WTC11 (cell line): ENCODE measurements at regions not wholly inside any gene's neighbourhood (a gene's known extent, or its start where the extent isn't known, plus 50 kb on each side); places are given as distances from the start of the nearest gene placed in this dataset.

Source experiments
- ATAC-seq: fragments of 200-7000 bp; cut with Tn5 transposase; 2 replicates; pipeline ENCODE4 v1.10.0; 2021; ENCODE audit warnings: mild to moderate bottlenecking, moderate library complexity
- CTCF ChIA-PET: fragments of 300-600 bp; sonication (Branson Sonifier 250); formaldehyde crosslinking; loops from one replicate; lab custom pipeline; 2021; ENCODE audit warnings: antibody characterized with exemption; lab: Charles Lee
- POLR2A ChIA-PET: fragments of 350-600 bp; sonication (Branson Sonifier 250); formaldehyde crosslinking; loops from one replicate; lab custom pipeline; 2021; ENCODE audit warnings: antibody characterized with exemption; lab: Charles Lee
- DNase-seq: peaks from one replicate; pipeline ENCODE4 v3.0.0; 2021; ENCODE audit warnings: low spot score
- H3K27ac Mint-ChIP-seq: 2 replicates; pipeline ENCODE4 v1.8.0; 2021; ENCODE audit warnings: mixed read lengths
- H3K27me3 Mint-ChIP-seq: 2 replicates; pipeline ENCODE4 v1.8.0; 2021; ENCODE audit warnings: low read depth, mild to moderate bottlenecking, moderate library complexity, mixed read lengths
- H3K36me3 Mint-ChIP-seq: 2 replicates; pipeline ENCODE4 v1.8.0; 2021; ENCODE audit warnings: mixed read lengths
- H3K4me1 Mint-ChIP-seq: 2 replicates; pipeline ENCODE4 v1.8.0; 2022; ENCODE audit warnings: mixed read lengths
- H3K4me3 Mint-ChIP-seq: 2 replicates; pipeline ENCODE4 v1.8.0; 2021; ENCODE audit warnings: mild to moderate bottlenecking, moderate library complexity, mixed read lengths
- H3K9me3 Mint-ChIP-seq: 2 replicates; pipeline ENCODE4 v1.8.0; 2021; ENCODE audit warnings: mixed read lengths
- AFF4 ChIP-seq: sonication (generic); formaldehyde crosslinking; IDR thresholded peaks from 2 replicates; pipeline ENCODE4 v1.8.1; 2023; ENCODE audit warnings: mild to moderate bottlenecking, missing genetic modification reagents, borderline replicate concordance
- E2F1 ChIP-seq: sonication (generic); formaldehyde crosslinking; IDR thresholded peaks from 2 replicates; pipeline ENCODE4 v1.8.0; 2022; ENCODE audit warnings: mild to moderate bottlenecking, missing genetic modification reagents
- E2F4 ChIP-seq: sonication (generic); formaldehyde crosslinking; IDR thresholded peaks from 2 replicates; pipeline ENCODE4 v1.8.1; 2022; ENCODE audit warnings: low read depth, mild to moderate bottlenecking, moderate library complexity, missing genetic modification reagents, borderline replicate concordance
- FOXJ3 ChIP-seq: sonication (generic); formaldehyde crosslinking; IDR thresholded peaks from 2 replicates; pipeline ENCODE4 v1.9.0; 2021; ENCODE audit warnings: missing genetic modification reagents, mild to moderate bottlenecking, borderline replicate concordance
- GTF2I ChIP-seq: fragments of 250-450 bp; sonication (Bioruptor Pico); conservative IDR thresholded peaks from 2 replicates; pipeline ENCODE4 v1.4.0; 2021; ENCODE audit warnings: mild to moderate bottlenecking
- HMGA2 ChIP-seq: fragments of 250-450 bp; sonication (Bioruptor Pico); IDR thresholded peaks from 2 replicates; pipeline ENCODE4 v1.4.0; 2021; ENCODE audit warnings: mild to moderate bottlenecking, moderate library complexity
- IRF1 ChIP-seq: sonication (generic); formaldehyde crosslinking; IDR thresholded peaks from 2 replicates; pipeline ENCODE4 v1.8.0; 2023; ENCODE audit warnings: missing genetic modification reagents
- KAT7 ChIP-seq: sonication (generic); formaldehyde crosslinking; IDR thresholded peaks from 2 replicates; pipeline ENCODE4 v1.8.1; 2023; ENCODE audit warnings: missing genetic modification reagents, mild to moderate bottlenecking, borderline replicate concordance
- MXD4 ChIP-seq: fragments of 250-450 bp; sonication (Bioruptor Pico); IDR thresholded peaks from 2 replicates; pipeline ENCODE4 v1.8.0; 2021; ENCODE audit warnings: mild to moderate bottlenecking, moderate library complexity, borderline replicate concordance
- PRRX2 ChIP-seq: fragments of 250-450 bp; sonication (Bioruptor Pico); IDR thresholded peaks from 2 replicates; pipeline ENCODE4 v1.8.0; 2021; ENCODE audit warnings: mild to moderate bottlenecking
- ZMAT4 ChIP-seq: fragments of 250-450 bp; sonication (Bioruptor Pico); IDR thresholded peaks from 2 replicates; pipeline ENCODE4 v1.9.0; 2021; ENCODE audit warnings: mild to moderate bottlenecking
- ZNF121 ChIP-seq: sonication (generic); formaldehyde crosslinking; IDR thresholded peaks from 2 replicates; pipeline ENCODE4 v1.8.0; 2023; ENCODE audit warnings: missing genetic modification reagents
- ZNF138 ChIP-seq: sonication (generic); formaldehyde crosslinking; conservative IDR thresholded peaks from 2 replicates; pipeline ENCODE4 v1.8.1; 2022; ENCODE audit warnings: mild to moderate bottlenecking, moderate library complexity, missing genetic modification reagents
- ZNF671 ChIP-seq: fragments of 250-450 bp; sonication (Bioruptor Pico); IDR thresholded peaks from 2 replicates; pipeline ENCODE4 v1.8.0; 2021; ENCODE audit warnings: mild to moderate bottlenecking
- TF ChIP-seq, protein P1 (sequence below): sonication (generic); formaldehyde crosslinking; IDR thresholded peaks from 2 replicates; pipeline ENCODE4 v1.8.1; 2023; ENCODE audit warnings: mild to moderate bottlenecking, moderate library complexity, missing genetic modification reagents
- TF ChIP-seq, protein P2 (sequence below): fragments of 250-450 bp; sonication (Bioruptor Pico); IDR thresholded peaks from 2 replicates; pipeline ENCODE4 v1.9.0; 2021; ENCODE audit warnings: moderate library complexity, mild to moderate bottlenecking, inconsistent platforms, borderline replicate concordance

GRCh38 chr5:68534131-68534940, 318.8 kb downstream of the PIK3R1 start:
- CTCF ChIA-PET: interaction anchor here (0.6 kb wide), 1 partner anchor 873 kb away, joined by 4 read pairs; no protein-coding TSS in a partner anchor
- Mint-ChIP-seq H3K27me3 (no peaks in the 10 kb centered on the region), H3K9me3 (peaks cover 8% of the 10 kb centered on the region), H3K27ac (peak overlapping the region; percentile 69), H3K36me3 (no peaks in the 10 kb centered on the region), H3K4me3 (no peak overlapping the region), H3K4me1 (peaks cover 42% of the 10 kb centered on the region)
- DNase-seq: no peak
- POLR2A ChIA-PET: interaction anchor here (0.6 kb wide), 1 partner anchor 433 kb away, joined by 3 read pairs; no protein-coding TSS in a partner anchor
- ATAC-seq: peak; percentile 54
- TF ChIP-seq KAT7 (CRISPR knock-in tag) (no peak), E2F4 (CRISPR knock-in tag) (no peak), AFF4 (CRISPR knock-in tag) (no peak), ZNF138 (CRISPR knock-in tag) (no peak), HMGA2 (CRISPR knock-in tag) (no peak), MXD4 (CRISPR knock-in tag) (no peak), GTF2I (CRISPR knock-in tag) (no peak), ZNF121 (CRISPR knock-in tag) (no peak), E2F1 (CRISPR knock-in tag) (no peak), ZNF671 (no peak)
- TF ChIP-seq, protein P1, sequence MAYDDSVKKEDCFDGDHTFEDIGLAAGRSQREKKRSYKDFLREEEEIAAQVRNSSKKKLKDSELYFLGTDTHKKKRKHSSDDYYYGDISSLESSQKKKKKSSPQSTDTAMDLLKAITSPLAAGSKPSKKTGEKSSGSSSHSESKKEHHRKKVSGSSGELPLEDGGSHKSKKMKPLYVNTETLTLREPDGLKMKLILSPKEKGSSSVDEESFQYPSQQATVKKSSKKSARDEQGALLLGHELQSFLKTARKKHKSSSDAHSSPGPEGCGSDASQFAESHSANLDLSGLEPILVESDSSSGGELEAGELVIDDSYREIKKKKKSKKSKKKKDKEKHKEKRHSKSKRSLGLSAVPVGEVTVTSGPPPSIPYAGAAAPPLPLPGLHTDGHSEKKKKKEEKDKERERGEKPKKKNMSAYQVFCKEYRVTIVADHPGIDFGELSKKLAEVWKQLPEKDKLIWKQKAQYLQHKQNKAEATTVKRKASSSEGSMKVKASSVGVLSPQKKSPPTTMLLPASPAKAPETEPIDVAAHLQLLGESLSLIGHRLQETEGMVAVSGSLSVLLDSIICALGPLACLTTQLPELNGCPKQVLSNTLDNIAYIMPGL (CRISPR knock-in tag): no peak

DNA sequence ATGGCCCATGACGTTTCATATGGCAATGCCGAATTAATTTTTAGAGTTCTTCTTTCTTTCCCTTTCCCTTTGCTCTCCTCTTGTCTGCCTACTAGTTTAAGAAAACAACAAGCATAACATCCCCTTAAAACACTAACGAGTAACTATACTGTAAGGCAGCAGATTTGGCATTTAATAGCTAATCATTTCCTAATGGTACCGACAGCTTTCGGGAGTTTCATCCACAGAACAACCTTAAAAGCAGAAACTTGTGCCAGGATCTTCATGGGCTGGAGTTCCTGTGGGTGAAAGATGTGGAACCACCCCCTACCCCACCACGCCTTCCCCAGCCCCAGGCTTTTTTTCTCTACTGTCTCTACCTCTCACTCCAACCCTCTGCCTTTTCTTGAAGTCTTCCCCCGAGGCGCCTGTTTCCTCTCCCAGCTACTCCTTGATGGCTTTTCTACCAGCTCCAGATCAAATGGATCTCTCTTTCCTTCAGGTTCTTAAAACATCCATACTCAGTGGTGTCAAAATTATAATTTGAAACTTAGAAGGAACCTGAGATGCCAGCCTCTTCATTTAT, 319.5 kb downstream of the PIK3R1 start:
- Mint-ChIP-seq H3K27ac (peak overlapping the region; percentile 50; the same call in 1 of the 2 replicates), H3K4me1 (peaks cover 43% of the 10 kb centered on the region), H3K9me3 (peaks cover 9% of the 10 kb centered on the region), H3K36me3 (no peaks in the 10 kb centered on the region), H3K27me3 (no peaks in the 10 kb centered on the region), H3K4me3 (no peak overlapping the region)
- ChIA-PET CTCF (interaction anchor here (0.6 kb wide), 1 partner anchor 873 kb away, joined by 4 read pairs; no protein-coding TSS in a partner anchor), POLR2A (no interaction called here)
- no peak for TF ChIP-seq IRF1 (CRISPR knock-in tag)
- no peak for TF ChIP-seq PRRX2 (CRISPR knock-in tag)
- TF ChIP-seq AFF4 (CRISPR knock-in tag): no peak
- TF ChIP-seq FOXJ3 (CRISPR knock-in tag): no peak
- TF ChIP-seq ZMAT4 (CRISPR knock-in tag): no peak
- TF ChIP-seq, protein P2, sequence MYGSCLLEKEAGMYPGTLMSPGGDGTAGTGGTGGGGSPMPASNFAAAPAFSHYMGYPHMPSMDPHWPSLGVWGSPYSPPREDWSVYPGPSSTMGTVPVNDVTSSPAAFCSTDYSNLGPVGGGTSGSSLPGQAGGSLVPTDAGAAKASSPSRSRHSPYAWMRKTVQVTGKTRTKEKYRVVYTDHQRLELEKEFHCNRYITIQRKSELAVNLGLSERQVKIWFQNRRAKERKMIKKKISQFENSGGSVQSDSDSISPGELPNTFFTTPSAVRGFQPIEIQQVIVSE (CRISPR knock-in tag): no peak
- no peak for DNase-seq
- peak; percentile 33 for ATAC-seq
